ENCODE measurements at regions not wholly inside any gene's neighbourhood (a gene's known extent, or its start where the extent isn't known, plus 50 kb on each side); places are given as distances from the start of the nearest gene placed in this dataset.
"Not testable (repeated sequence)": the region's sequence is repeated elsewhere in the genome, so short reads cannot be mapped to it uniquely, and the experiment has no call there.

DNA sequence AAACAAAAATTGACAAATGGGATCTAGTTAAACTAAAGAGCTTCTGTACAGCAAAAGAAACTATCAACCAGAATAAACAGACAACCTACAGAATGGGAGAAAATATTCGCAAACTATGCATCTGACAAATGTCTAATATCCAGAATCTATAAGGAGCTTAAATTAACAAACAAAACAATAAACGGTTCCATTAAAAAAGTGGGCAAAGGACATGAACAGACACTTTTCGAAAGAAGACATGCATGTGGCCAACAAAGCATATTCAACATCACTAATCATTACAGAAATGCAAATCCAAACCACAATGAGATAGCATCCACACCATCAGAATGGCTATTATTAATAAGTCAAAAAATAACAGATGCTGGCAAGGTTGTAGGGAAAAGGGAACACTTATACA lies 50.5 kb upstream of the MED13L start:
- ATAC-seq; intact Hi-C loops (cut with DNase I); DNase-seq (ENCODE audit: low spot score): not testable (repeated sequence)

DNA sequence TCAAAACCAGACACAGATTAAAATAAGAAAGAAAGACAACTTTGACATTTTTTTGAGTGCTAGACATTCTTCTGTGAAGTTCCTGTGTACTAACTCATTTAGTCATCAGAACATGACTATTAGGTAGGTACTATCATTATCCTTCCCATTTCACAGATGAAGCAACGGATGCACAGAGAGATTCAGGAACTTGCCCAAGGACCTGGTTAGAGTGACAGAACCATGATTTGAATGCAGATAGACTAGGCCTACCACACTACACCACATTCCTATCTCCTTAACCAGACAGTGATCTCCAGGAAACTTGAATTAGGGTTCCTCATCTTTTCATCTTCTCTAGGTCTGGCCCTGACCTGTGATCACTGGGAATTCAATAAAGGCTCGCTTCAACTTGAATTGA lies 54.4 kb upstream of the MED13L start:
- ATAC-seq (no peak), DNase-seq (ENCODE audit: low spot score) (no peak)
- intact Hi-C loops (cut with DNase I) = no loop called here

DNA sequence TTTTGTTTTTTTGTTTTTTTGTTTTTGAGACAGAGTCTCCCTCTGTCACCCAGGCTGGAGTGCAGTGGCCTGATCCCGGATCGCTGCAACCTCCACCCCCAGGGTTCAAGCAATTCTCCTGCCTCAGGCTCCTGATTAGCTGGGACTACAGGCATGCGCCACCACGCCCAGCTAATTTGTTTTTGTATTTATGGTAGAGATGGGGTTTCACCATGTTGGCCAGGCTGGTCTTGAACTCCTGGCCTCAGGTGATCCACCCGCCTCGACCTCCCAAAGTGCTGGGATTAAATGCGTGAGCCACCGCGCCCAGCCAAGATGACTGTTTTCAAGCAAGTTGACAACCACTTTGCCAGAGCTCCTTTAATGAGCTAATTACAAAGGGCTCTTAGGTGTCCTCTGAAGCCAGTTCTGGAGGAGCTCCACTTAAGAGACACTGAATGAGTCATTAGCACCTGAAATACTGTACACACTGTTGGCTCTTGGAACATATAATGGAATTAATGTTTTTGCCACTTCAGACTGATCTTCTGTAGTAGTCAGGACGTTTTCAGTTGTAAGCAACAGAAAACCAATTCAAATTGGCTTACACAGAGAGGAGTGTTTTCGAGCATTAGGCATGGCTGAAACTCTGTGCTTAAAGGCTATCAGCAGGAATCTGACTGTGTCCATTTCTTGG lies 55.4 kb upstream of the MED13L start:
- no peak for ATAC-seq
- no peak for DNase-seq (ENCODE audit: low spot score)
- intact Hi-C loops (cut with DNase I) = no loop called here

DNA sequence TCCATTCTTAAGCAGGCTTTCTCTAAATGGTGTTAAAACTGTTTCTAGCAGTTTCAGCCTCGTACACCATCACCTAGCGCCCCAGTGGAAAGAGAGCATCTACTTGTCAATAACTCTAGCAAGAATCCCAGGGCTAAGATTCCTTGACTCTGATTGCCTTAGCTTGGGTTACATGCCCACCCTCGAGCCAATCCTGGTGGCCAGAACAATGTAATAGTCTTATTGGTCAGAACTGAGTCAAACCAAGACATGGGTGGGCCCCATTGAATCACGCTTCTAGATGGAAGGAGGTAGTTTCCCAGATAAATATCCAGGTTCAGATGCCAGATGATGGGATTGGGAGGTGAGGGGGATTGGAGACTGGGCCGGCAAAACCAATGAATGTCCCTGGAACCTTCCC lies 55.9 kb upstream of the MED13L start:
- no peak for ATAC-seq
- DNase-seq (ENCODE audit: low spot score) = no peak
- intact Hi-C loops (cut with DNase I) = no loop called here

DNA sequence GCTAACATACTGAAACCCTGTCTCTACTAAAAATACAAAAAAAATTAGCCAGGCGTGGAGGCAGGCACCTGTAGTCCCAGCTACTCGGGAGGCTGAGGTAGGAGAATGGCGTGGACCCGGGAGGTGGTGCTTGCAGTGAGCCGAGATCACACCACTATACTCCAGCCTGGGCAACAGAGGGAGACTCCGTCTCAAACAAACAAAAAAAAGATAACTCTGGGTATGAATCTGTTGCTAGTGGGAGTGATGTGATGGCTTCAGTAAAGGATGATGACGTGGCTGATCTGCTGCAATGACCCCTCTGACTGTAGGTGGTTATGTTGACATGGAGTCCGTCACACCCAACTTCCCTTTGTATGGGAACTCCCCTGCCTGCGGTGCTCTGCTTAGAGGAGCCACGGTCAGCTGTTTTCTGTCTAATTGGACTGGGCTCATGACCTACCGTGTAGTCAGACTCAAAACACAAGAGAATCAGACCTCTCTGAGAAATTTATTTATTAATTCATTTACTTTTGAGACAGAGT lies 59.1 kb upstream of the MED13L start:
- intact Hi-C loops (cut with DNase I) = no loop called here
- DNase-seq (ENCODE audit: low spot score) = no peak

DNA sequence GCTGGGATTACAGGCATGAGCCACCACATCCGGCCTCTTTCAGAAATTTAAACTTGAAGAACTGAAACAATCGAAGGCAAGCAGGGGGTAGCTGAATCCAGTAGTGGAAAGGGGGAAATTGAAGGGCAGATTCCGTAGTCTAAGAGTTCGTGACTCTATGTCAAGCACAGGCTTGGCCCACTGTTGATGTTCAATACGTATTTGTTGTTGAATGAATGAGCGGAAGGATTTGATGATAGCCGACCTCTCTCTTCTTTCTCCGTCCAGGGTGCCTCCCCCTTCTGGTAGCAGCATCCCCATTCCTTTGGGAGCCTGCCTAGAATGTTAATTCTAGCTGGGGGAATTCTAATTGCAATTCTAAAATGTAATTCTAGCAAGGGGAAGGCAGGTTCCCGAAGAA lies 59.8 kb upstream of the MED13L start:
- ATAC-seq = no peak
- DNase-seq (ENCODE audit: low spot score) = no peak
- intact Hi-C loops (cut with DNase I) = no loop called here

More for the DNA sequence above, 59.1 kb upstream of the MED13L start:
- ATAC-seq = no peak

DNA sequence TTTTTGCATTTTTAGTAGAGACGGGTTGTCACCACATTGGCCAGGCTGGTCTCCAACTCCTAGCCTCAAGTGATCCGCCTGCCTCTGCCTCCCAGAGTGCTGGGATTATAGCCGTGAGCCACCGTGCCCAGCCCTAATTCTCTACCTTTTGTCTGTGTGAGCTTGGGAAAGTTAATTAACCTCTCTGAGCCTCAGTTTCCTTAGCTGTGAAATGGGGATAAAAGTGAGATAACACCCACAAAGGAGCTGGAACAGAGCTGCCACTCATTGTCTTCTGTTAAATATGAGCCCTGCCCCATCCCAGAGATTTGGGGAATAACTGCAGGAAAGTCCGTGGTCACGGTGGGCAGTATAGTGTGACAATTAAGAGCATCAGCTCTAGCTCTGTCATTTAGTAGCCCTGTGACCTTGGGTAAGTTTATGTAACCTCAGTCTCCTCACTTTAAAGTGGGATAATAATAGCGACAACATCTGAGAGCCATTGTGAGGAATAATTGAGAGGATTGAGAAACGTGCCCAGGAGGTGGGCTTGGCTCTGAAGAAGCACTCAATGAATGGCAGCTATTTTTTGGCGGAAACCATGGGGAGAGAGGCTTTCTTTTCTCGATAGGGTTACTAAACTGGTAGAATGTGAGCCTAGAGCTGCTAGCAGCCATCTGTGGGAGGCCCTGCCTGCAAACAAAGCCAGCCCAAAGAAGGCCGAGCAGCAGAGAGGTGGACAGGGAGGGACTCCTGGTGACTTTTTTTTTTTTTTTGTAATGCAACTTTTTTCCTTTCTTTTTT lies 60.8 kb upstream of the MED13L start:
- no peak for DNase-seq (ENCODE audit: low spot score)
- no peak for ATAC-seq
- intact Hi-C loops (cut with DNase I) = no loop called here

DNA sequence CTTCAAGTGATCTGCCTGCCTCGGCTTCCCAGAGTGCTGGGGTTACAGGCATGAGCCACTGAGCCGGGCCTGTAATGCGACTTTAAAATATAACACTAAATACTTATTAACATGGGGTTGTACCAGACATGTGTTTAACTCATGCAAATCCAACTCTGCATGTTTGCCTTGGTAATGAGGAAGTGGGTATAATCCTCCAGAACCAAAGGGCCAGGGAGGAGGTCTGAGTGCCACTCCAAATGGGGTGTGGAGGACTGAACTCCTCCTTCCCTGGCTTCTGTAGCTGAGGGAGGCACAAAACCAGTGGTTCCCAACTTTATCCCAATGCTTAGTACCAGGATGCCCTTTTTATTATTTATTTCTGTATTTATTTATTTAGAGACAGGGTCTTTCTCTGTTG lies 61.6 kb upstream of the MED13L start:
- ATAC-seq = no peak
- DNase-seq (ENCODE audit: low spot score) = no peak
- intact Hi-C loops (cut with DNase I) = no loop called here

DNA sequence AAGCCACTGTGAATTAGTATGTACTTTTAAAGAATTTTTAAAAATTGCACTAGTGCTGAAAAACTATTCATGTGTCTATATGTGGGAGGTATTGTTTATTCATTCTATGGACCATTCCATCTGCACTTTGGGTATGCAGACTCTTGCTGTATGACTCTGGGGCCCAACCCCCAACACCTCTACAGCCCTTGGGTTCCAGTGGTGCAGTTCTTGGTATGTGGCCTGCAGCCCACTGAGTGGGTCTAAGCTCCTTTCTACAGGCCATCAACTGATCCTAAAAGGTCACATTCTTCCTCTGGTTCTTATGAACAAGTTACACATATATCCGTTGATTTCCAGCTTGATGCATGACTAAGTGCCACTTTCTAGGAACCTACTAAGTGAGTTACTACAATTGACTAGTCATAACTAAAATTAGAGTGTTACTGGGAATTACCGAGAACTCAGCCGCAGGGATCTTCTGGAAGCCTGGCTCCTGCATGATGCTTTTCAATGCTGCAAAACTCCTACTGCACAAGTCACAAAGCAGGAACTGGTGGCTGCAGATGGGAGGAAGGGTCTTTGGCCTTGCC lies 62.4 kb upstream of the MED13L start:
- peak; percentile 44 for ATAC-seq
- DNase-seq (ENCODE audit: low spot score) = no peak
- intact Hi-C loops (cut with DNase I) = no loop called here

DNA sequence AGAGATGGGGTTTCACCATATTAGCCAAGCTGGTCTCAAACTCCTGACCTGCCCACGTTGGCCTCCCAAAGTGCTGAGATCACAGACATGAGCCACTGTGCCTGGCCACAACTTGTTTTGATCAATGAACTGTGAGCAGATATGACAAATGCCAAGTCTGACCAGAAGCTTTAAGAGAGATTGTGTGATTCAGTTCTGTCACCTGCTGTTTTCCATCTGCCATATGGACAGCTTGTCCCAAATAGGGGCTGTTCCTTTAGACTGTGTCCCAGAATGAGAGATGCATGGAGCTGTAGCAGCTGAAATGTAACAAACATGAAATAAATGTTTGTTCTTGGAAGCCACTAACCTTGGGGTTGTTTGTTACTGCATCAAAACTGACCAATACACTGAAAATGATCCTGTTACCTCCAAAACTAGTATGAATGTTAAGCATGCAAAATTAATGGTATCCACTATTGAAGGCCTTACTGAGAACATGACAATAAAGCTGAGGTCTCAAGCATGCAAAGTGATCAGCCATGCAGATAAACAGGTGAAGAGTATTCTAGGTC lies 65.9 kb upstream of the MED13L start:
- intact Hi-C loops (cut with DNase I) = no loop called here
- ATAC-seq = no peak
- DNase-seq (ENCODE audit: low spot score) = no peak

DNA sequence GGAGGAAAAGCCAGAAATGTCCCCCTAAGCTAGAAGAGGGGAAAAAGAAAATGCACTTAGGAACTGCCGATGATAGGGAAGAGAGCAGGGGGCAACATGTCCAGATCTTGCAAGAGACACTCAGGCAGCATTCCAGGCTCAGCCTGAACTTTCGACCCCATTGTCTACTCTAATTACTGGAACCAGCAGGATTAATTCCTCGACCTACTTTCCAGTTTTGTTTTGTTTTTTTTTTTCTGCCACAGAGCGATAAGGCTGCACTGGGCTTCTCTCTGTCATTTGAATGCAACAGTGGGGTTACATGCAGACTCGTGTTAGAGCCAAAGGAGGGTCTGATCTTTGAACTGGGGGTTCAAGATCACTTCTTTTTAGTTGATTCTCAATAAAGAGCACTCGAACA lies 68.7 kb upstream of the MED13L start:
- DNase-seq (ENCODE audit: low spot score) = no peak
- no peak for ATAC-seq
- intact Hi-C loops (cut with DNase I) = no loop called here

DNA sequence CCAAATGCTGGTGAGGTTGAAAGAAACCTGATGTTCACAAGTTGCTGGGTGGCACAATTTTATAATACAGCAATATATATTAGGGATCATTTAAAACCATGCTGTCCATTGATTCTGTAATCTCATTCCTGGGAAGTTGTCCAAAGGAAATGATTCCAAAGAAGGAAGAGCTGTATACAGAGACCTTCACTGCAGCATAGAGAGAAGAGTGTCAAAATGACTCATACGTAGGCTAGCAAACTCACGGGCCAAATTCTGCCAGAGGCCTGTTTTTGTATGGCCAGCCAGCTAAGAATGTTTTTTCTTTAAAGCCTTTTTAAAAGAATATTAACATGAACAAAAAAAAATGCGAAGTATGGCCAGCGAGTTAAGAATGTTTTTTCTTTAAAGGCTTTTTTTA lies 69.2 kb upstream of the MED13L start:
- DNase-seq (ENCODE audit: low spot score) = no peak
- ATAC-seq = no peak
- intact Hi-C loops (cut with DNase I) = no loop called here

DNA sequence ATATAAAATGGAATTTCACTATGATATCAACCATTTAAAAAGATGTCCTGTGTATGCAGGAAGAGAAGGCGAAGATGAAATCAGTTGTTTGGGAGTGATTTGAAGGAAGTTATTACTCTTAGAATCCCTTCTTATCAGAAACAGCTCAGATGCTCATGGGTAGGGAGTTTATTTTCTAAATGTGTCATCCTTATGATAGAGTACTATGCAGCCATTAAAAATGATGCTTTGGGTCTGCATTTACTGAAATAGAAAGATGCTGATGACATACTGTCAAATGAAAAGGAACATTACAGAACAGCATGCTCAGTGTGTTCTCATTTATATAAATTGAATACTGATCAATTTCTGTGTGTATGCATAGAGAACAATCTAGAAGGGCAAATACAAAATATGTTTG lies 69.8 kb upstream of the MED13L start:
- no peak for ATAC-seq
- intact Hi-C loops (cut with DNase I) = no loop called here
- no peak for DNase-seq (ENCODE audit: low spot score)

DNA sequence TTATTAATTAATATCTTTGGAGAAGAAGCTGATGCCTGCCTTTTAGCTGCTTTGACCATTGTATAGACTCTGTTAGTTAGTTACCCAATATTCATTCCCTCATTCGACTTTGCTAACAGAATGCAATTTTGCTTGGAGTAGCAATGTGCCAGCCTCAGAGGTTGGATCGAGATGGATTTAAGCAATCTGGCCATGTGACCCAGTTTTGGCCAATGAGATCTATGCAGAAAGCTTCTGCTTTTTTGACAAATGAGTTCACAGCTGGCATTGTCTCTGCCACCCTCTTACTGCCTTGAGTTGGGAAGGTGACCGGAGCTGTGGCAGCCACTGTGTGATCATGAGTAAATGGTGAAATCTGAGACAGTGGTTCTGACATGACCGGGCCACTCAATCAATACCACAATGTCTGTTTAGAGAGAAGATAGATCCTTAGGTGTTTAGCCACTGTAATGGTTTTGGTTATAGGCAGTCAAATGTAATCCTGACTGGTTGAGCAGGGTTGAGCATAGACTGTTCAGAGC lies 74.9 kb upstream of the MED13L start:
- intact Hi-C loops (cut with DNase I) = no loop called here
- DNase-seq (ENCODE audit: low spot score) (no peak), ATAC-seq (no peak)

DNA sequence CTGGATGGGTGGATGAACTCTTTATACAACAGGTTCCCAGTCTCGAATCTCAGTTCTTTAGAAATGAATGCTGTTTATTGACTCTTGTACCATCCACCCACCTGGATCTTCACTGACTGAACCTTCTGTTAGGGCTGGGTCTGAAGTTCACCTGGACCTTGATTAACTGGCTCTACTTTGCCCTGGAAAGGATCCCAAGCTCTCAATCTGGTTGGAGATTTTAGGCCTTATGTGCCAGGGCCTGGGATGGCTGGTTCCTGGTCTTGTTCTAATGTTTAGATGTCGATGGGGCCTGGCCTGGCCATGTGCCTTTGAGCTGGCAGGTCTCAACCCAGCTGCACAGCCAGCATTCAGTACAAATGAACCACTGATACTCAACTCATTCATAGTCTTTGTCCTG lies 76.5 kb upstream of the MED13L start:
- DNase-seq (ENCODE audit: low spot score) (no peak), ATAC-seq (no peak)
- intact Hi-C loops (cut with DNase I) = no loop called here

DNA sequence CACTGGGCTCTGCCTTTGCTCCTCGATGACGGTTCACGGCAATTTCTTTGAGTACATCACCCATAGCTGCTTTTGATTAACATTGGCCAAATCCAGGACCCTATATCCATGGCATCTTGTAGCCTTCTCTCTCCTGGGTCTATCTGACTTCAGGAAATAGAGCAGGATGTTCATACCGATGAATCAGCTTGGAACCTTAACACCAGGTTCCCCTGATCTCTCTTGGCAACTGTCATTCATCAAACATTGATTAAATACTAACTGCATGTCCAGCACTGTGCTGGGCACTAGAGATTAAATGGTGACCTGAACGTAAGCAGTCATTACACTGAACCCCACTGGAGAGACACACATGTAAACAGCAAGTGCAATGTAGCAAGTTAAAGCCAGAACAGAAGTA lies 77.0 kb upstream of the MED13L start:
- no peak for ATAC-seq
- DNase-seq (ENCODE audit: low spot score) = no peak
- intact Hi-C loops (cut with DNase I) = no loop called here

DNA sequence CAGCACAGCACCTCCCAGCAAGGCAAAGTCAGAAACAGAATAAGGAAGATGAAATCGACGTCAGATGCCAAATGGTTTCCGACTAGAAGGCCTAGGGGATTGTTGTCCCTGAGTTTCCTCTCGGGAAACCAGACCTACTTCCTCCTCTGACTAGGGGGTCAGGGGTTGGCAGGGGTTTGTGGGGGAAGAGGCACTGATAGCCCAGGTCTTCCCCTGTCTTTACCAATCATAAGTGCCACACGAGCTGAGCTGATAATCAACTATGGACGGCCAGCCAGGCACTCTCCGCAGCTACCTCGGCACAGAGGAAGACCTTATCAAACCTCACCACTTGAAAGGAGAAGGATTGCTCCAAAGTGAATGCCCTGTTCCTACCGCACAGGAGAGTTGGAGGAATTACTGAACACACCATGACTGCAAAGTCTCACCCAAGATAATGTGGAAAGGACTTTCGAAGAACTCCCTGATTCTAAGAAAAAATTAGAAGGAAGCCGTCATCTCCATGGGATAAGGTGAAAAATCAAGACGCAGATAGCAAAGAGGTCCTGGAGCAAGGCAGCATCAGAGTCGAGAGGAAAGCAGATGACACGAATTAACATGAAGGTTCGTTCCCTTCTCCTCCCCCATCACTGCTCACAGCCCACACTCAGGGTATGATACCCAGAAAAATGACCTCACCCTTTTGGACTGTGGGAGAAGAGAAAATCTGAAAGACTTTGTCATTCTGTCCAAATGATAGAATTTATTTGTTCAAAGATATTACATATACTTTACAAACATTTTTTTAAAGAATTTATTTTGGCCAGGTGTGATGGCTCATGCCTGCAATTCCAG lies 77.7 kb upstream of the MED13L start:
- ATAC-seq (no peak), DNase-seq (ENCODE audit: low spot score) (no peak)
- intact Hi-C loops (cut with DNase I) = no loop called here

DNA sequence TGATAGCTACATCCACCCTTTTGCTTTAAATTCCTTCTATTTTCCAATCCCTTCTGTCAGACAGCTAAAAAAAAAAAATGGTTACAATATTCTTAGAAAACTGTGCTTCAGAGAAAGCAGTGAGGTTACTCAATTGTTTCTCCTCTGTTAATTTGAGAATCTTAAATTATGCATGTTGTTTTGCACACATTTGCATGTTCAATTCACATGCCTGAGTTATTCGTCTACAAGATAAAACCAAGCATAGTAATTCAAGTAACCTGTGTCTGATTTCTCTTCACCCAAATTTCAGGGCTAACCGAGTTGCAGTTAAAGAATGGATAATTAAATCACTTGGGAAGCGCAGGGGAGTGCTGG lies 81.0 kb upstream of the MED13L start:
- DNase-seq (ENCODE audit: low spot score) = no peak
- ATAC-seq = peak; percentile 2
- intact Hi-C loops (cut with DNase I) = no loop called here

Measured in sciatic nerve (tissue), 2 donors.